Stomach (tissue), 8 donors: ENCODE measurements at regions not wholly inside any gene's neighbourhood (a gene's known extent, or its start where the extent isn't known, plus 50 kb on each side); places are given as distances from the start of the nearest gene placed in this dataset.

Source experiments
- DNase-seq, 2 donors: peaks; one replicate each; pipeline versions ENCODE4 v3.0.0 to v3.0.0-alpha.2; 2013 to 2019
- H3K27ac ChIP-seq, 5 donors: fragments of 200-600 bp in 4 of 5; sonication (generic) in 4 of 5; one replicate each; pipeline ENCODE4 v1.5.1; 2013 to 2019; ENCODE audit warnings: mild to moderate bottlenecking in 1 of 5, moderate library complexity in 1 of 5
- H3K27me3 ChIP-seq, 3 donors: fragments of 200-600 bp; sonication (generic); one replicate each; pipeline ENCODE4 v1.5.1; 2017 to 2019; ENCODE audit warnings: mixed run types in 1 of 3
- H3K36me3 ChIP-seq, 4 donors: fragments of 200-600 bp; sonication (generic); 1 replicate in 3 of 4; 2 replicates in 1 of 4; pipeline ENCODE4 v1.5.1; 2016 to 2019
- H3K4me1 ChIP-seq, 4 donors: fragments of 200-600 bp; sonication (generic); one replicate each; pipeline ENCODE4 v1.5.1; 2016 to 2019
- H3K4me3 ChIP-seq, 4 donors: fragments of 200-600 bp; sonication (generic) in 3 of 4; one replicate each; pipeline ENCODE4 v1.5.1; 2016 to 2019; ENCODE audit warnings: mild to moderate bottlenecking in 1 of 4
- H3K9me3 ChIP-seq, 4 donors: fragments of 200-600 bp; sonication (generic); one replicate each; pipeline ENCODE4 v1.5.1; 2016 to 2019
- CTCF ChIP-seq, 7 experiments: fragments of 450-650 bp in 4 of 7; fragments of 200-600 bp in 3 of 7; sonication (generic) in 3 of 7; IDR thresholded peaks; one replicate each; pipeline ENCODE4 v1.5.1; 2016 to 2019; ENCODE audit warnings: antibody characterized with exemption in 7 of 7, control low read depth in 2 of 7, mild to moderate bottlenecking in 1 of 7
- EP300 ChIP-seq: sonication (generic); formaldehyde crosslinking; IDR thresholded peaks from one replicate; pipeline ENCODE4 v1.6.1; 2017; ENCODE audit warnings: antibody characterized with exemption
- POLR2A ChIP-seq, 4 donors: fragments of 450-650 bp; IDR thresholded peaks; one replicate each; pipeline ENCODE4 v1.6.1; 2016; ENCODE audit warnings: antibody characterized with exemption in 4 of 4, control low read depth in 2 of 4, mild to moderate bottlenecking in 1 of 4, moderate library complexity in 1 of 4
- POLR2AphosphoS5 ChIP-seq, 3 donors: sonication (generic); formaldehyde crosslinking; IDR thresholded peaks; one replicate each; pipeline ENCODE4 v1.6.1; 2016; ENCODE audit warnings: antibody characterized with exemption in 3 of 3
- WGBS, 5 donors: extraction: QIAGEN DNeasy Blood & Tissue Kit in 3 of 5; methylation state at CpG; one replicate each; pipeline versions ENCODE4 v1.1.5 to v1.1.7; 2013 to 2018; 5-methylcytosine and 5-hydroxymethylcytosine counted together
- intact Hi-C: fragments of 100-400 bp; cut with DNase I; formaldehyde crosslinking; loops from one replicate; pipeline ENCODE4 v1.15.1; 2023; ENCODE audit warnings: low total_unique reads
- donor health status: healthy with polysubstance abuse.
- donor health status: Bipolar disorder and iron deficiency.
- donor health status: healthy.

- Histone ChIP-seq H3K27ac (no peak overlapping the region), H3K27me3 (peaks cover 0 to 12% (median 0%) of the 10 kb centered on the region in 3 donors), H3K9me3 (peaks cover 0 to 7% (median 0%) of the 10 kb centered on the region in 4 donors), H3K4me3 (no peak overlapping the region), H3K4me1 (no peaks in the 10 kb centered on the region), H3K36me3 (no peaks in the 10 kb centered on the region)
- no peak for DNase-seq
- intact Hi-C loops = no loop called here
- no peak for TF ChIP-seq POLR2AphosphoS5 (IDR thresholded peaks at IDR 0.05)
- no peak for TF ChIP-seq CTCF (IDR thresholded peaks at IDR 0.05)
- no peak for TF ChIP-seq POLR2A (IDR thresholded peaks at IDR 0.05)
- no peak for TF ChIP-seq EP300
- 88 to 96% (median 95%) methylated on average over 7 of the region's 7 CpGs for WGBS, 5 donors
These were observed 326.8 kb upstream of the SHH start for GRCh38 chr7:156139112-156139511.

GRCh38 chr7:156131881-156132280 is 319.6 kb upstream of the SHH start:
- WGBS, 5 donors = 66 to 93% (median 84%) methylated on average over 2 of the region's 2 CpGs
- Histone ChIP-seq H3K4me1 (no peaks in the 10 kb centered on the region), H3K9me3 (peaks cover 0 to 4% (median 0%) of the 10 kb centered on the region in 4 donors), H3K27me3 (peaks cover 0 to 6% (median 0%) of the 10 kb centered on the region in 3 donors), H3K36me3 (no peaks in the 10 kb centered on the region), H3K27ac (no peak overlapping the region), H3K4me3 (no peak overlapping the region)
- intact Hi-C loops = no loop called here
- no peak for DNase-seq
- TF ChIP-seq POLR2AphosphoS5 (IDR thresholded peaks at IDR 0.05) (no peak), EP300 (no peak), CTCF (IDR thresholded peaks at IDR 0.05) (no peak), POLR2A (IDR thresholded peaks at IDR 0.05) (no peak)

- no peak for TF ChIP-seq CTCF (IDR thresholded peaks at IDR 0.05)
- no peak for TF ChIP-seq POLR2A (IDR thresholded peaks at IDR 0.05)
- no peak for TF ChIP-seq POLR2AphosphoS5 (IDR thresholded peaks at IDR 0.05)
- TF ChIP-seq EP300 = no peak
- Histone ChIP-seq H3K4me3 (no peak overlapping the region), H3K27me3 (peaks cover 0 to 6% (median 0%) of the 10 kb centered on the region in 3 donors), H3K36me3 (no peaks in the 10 kb centered on the region), H3K27ac (no peak overlapping the region), H3K4me1 (no peaks in the 10 kb centered on the region), H3K9me3 (peaks cover 0 to 4% (median 0%) of the 10 kb centered on the region in 4 donors)
- intact Hi-C loops = no loop called here
- 69 to 79% (median 77%) methylated on average over 12 of the region's 12 CpGs for WGBS, 5 donors
- DNase-seq = peak in 1 of 2 donors; percentile 25
These were observed 317.3 kb upstream of the SHH start for GRCh38 chr7:156129522-156129921.

GRCh38 chr7:156128496-156128895 is 316.2 kb upstream of the SHH start:
- WGBS, 5 donors = 86 to 91% (median 90%) methylated on average over 10 of the region's 10 CpGs

More at GRCh38 chr7:156128496-156128895, 316.2 kb upstream of the SHH start:
- Histone ChIP-seq H3K27ac (no peak overlapping the region), H3K4me3 (no peak overlapping the region), H3K36me3 (no peaks in the 10 kb centered on the region), H3K4me1 (no peaks in the 10 kb centered on the region), H3K27me3 (peaks cover 0 to 6% (median 0%) of the 10 kb centered on the region in 3 donors), H3K9me3 (peaks cover 0 to 4% (median 0%) of the 10 kb centered on the region in 4 donors)
- intact Hi-C loops = no loop called here
- DNase-seq = no peak
- no peak for TF ChIP-seq EP300
- TF ChIP-seq POLR2A (IDR thresholded peaks at IDR 0.05) = no peak
- TF ChIP-seq POLR2AphosphoS5 (IDR thresholded peaks at IDR 0.05) = no peak
